ENCODE measurements at regions not wholly inside any gene's neighbourhood (a gene's known extent, or its start where the extent isn't known, plus 50 kb on each side); places are given as distances from the start of the nearest gene placed in this dataset.
"Not testable (repeated sequence)": the region's sequence is repeated elsewhere in the genome, so short reads cannot be mapped to it uniquely, and the experiment has no call there.

DNA sequence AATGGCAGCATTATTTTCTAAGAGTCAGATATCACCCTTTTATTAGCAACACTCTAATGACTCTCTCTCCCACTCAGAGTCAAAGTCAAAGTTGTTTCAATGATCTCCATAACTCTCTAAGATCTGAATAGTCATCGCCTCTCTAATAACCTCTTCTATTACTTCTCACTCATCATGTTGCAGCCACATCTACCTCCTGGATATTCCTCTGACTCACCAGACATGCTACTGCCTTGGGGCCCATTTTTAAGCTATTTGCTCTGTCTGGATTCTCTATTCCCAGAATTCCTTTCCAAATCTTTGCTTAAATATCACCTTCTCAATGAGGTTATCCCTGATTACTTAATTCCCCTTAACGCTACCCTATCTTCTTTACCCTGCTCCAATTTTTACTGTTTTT, 391.8 kb upstream of the MAGEB16 start:
- no peak for DNase-seq (ENCODE audit: low spot score)

DNA sequence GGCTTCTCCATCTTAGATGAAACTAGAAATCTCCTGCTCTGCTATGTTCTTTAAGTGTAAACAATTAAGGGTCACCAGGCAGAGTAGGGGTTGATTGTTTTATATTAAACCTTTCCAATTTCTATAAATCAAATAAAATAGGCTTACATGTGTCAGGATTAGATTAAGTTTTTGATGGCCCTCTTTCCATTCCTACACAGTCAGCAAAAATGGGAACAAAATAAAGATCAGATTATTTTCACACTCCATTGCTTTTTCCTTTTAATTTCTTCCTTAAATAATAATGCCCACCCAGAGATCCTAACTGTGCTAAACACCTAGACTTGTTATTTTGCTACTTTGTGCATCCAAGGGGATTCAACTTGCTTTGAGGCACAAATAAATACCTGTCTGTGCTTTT, 381.4 kb upstream of the MAGEB16 start:
- DNase-seq (ENCODE audit: low spot score): no peak

DNA sequence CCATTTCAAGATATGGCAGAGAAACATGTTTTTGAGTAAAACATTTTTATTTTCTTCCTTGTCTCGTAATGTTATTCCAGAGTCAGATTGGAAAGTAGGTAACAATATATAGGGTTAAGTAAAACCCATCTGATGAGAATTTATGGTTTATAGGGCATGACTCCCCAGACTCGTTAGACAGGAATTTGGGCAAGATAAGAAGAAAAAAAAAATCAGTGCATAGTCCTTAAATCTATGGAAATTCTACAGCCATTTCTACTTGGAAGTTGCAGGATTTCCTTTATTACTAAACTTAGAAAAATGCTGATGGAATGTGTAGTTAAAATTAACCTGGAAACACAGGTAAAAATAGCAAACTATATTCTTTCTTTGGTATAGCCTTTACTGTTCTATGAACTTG, 366.1 kb upstream of the MAGEB16 start:
- DNase-seq (ENCODE audit: low spot score): no peak

DNA sequence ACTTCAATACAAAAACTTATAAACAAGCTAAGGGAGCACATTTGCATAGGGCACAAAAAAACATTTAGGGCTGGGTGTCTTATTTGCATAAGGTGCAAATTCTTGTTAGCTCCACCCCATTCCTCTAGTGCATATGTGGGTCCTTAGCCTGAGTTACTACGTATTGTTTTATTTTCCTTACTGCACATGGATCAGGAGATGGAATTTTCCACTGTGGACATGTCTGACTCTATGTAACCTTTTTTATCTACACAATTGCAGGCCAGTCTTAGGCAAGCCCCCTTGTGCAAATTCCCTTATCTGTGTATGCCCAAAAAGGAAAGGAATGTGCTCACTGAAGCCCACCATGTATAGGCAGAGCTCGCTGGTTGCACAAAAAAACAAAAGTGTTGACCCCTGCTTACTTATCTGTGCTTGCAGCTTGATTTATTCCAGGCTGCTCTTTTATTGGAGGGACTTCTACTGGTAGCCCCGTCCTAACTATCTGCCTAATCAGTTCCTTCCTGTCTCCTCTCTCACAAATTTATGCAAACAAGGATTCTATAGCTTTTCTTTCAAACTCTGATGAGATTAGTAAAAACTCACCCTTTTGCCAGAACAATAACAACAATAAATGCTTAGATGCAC, 359.0 kb upstream of the MAGEB16 start:
- no peak for DNase-seq (ENCODE audit: low spot score)

DNA sequence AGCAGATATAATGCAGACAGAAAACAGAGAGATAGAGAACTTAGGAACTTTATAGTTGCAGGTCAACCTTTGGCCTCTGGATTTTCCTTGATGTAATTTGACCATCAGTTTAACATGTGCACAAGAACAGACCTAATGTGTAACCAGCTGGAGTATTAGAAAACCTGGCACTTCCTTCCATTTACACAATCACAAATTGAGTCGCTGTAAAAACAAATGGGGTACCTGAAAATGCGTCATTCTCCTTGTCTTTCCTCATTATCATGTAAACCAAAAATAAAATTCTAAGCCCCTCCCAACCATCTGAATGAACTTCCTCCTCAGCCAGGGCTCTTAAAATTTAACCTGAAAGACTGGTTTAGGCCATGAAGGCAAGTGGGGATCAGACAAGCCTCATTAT, 358.4 kb upstream of the MAGEB16 start:
- no peak for DNase-seq (ENCODE audit: low spot score)

DNA sequence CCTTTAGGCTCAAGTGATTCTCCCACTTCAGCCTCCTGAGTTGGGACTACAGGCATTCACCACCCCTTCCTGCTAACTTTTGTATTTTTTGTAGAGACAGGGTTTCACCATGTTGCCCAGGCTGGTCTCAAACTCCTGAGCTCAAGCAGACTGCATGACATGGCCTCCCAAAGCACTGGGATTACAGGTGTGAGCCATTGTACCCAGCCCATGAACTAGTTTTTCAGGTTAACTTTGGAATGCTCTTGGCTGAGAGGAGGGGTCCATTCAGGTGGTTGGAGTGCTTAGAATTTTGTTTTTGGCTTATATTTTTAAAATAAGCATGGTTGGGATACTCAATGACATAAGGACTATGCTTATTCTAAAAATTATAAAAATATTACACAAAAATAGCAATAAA, 355.7 kb upstream of the MAGEB16 start:
- no peak for DNase-seq (ENCODE audit: low spot score)

DNA sequence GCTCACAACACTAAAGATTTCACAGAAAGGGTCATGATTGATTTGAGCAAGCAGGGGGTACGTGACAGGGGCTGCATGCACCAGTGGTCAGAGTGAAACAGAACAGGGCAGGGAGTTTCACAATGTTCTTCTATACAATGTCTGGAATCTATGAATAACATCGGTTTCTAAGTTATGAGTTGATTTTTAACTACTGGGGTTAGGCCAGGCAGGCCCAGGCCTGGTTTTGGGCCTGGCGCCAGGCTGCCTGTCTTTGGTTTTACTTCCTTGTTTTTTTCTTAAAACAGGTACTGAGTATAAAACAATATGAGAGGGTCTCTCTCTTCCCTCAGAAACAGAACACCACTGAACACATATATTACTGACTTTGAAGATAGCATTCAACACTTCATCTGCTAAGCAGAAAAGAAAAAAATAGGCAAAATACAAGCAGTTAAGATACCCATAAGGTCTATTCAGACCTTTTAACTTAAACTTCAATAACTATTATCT, 355.0 kb upstream of the MAGEB16 start:
- not testable (repeated sequence) for DNase-seq (ENCODE audit: low spot score)

DNA sequence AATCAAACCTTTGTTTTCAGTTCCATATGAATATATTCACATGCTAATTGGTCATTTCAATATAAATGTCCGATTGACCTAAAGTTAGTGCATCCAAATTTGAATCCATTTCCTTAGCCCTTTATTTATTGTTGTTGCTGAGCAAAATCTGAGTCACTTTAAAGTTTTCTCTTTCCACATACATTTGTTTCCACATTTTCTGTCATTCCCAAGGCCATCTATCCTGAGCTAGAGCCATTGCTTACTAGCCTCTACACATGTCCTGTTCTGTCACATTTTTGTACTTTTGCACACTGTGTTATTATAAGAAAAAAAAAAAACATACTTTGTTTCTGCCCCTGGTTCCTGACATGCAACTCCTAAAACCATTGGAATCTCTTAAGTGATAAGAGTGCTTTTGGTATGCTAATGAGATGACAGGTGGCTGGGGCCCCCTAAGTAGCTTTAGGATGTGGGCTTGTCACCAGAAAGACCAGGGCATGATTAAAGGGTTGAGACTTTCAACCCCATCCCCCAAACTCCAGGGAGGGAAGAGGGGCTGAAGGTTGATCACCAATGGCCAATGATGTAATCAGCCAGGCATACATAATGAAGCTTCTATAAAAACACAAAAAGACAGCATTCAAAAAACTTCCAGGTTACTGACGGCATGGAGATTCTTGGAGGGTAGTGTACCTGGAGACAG, 353.3 kb upstream of the MAGEB16 start:
- no peak for DNase-seq (ENCODE audit: low spot score)

DNA sequence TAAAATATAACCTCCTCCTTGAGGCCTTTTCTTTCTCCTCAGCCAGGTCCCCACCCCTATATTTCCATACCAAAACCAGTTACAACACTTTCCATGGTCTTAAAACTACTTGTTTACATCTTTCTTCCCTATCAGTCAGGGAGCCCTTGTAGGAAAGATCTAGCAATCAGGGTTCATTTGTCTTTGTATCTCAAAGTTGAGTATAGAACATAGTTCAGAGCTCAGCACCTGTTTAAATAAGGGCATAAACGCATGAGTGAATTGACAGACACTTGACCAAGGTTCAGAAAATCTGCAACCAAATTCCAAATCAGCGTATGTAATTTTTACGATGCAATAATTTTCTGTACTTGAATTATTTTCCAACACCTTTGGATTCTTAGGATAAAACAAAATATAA, 352.2 kb upstream of the MAGEB16 start:
- no peak for DNase-seq (ENCODE audit: low spot score)

DNA sequence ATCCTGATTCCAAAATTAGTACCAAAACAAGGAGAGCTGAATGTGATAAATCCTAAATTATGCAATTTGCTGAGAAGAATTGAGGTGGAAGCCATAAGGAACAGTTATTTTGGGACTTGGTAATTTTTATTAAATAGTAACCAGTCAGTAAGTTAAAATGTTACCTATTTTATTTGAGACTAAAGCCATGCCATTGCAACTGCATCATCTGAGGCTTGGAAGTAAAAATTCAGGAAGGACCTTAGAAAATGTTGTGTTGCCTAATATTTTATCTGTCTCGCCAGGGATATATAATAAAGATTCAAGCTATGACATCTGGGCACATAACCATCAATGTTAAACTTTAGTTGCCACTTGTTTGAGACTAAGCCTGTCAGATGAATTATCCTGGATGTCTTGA, 341.3 kb upstream of the MAGEB16 start:
- no peak for DNase-seq (ENCODE audit: low spot score)

DNA sequence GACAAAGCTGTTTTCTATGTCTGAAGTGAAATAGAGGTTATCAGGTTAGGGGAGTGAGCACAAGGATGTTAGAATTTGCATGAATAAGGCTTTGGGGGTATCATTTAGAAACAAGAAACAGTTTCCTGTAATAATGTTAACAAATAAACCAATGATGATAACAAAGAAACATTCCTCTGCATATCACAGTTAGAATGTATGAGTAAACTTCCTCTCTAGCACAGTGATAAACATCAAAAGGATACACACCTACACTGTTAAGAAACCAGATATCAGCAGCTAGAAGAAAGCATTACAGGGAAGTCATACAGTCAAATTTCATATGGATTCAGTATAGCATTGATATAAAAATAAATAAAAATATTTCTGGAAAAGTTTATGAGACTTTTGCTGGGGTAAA, 340.0 kb upstream of the MAGEB16 start:
- DNase-seq (ENCODE audit: low spot score): no peak

DNA sequence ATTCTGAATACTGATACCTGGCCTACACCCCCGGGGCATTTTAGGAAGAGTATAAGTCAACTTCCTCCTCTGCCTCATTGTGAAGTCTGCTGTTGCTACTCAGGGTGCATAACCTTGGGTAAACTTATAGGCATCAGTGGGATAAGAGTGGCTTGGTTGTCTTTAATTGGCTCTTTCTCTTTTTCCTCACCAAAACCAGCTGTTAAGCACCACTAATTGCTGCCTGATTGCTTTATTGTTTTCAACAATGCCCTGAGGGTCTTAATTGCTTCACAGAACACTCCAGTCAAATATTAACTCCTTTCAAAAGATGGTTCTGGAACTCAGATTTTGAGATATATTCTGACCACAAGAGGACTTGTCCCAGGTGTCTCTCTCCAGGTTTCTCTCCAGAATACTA, 337.0 kb upstream of the MAGEB16 start:
- DNase-seq (ENCODE audit: low spot score): no peak

DNA sequence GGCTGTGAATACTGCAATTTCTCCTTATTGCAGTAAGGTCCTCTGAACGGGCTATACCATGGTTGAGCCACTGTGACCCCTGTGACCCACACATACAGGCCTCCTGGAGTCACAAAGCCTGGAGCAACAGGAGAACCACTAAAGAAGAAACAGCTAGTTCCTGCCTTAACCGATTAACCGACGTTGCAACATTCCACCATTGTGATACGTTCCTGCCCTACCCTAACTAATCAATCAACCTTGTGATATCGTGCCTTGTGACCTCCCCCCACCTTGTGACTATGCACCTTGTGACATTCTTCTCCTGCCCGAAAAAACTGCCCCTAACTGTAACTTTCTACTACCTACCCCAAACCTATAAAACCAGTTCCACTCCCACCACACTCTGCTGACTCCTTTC, 301.5 kb upstream of the MAGEB16 start:
- DNase-seq (ENCODE audit: low spot score): not testable (repeated sequence)

DNA sequence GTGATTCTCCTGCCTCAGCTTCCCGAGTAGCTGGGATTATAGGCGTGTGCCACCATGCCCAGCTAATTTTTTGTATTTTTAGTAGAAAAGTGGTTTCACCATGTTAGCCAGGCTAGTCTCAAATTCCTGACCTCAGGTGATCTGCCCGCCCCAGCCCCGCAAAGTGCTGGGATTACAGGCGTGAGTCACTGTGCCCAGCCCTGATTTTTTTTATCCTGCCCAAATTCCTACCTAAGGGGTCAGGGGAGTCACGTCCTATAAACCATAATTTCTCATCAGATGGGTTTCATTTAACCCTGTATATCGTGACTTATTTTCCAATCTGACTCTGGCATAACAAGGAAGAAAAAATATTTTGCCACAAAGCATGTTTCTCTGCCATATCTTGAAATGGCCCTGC, 300.7 kb upstream of the MAGEB16 start:
- not testable (repeated sequence) for DNase-seq (ENCODE audit: low spot score)

DNA sequence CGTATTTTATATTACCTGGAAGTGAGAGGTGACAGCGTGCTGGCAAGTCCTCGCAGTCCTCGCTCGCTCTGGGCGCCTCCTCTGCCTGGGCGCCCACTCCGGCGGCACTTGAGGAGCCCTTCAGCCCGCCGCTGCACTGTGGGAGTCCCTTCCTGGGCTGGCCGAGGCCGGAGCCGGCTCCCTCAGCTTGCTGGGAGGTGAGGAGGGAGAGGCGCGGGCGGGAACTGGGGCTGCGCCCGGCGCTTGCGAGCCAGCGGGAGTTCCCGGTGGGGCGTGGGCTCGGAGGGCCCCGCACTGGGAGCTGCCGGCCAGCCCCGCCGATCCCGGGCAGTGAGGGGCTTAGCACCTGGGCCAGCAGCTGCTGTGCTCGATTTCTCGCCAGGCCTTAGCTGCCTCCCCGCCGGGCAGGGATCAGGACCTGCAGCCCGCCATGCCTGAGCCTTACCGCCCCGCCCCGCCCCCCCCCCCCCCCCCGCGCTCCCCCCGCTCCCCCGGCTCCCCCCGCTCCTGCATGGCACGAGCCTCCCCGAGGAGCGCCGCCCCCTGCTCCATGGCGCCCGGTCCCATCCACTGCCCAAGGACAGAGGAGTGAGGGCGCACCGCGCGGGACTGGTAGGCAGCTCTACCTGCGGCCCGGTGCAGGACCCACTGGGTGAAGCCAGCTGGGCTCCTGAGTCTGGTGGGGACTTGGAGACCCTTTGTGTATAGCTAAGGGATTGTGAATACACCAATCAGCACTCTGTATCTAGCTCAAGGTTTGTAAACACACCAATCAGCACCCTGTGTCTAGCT, 298.9 kb upstream of the MAGEB16 start:
- DNase-seq (ENCODE audit: low spot score): no peak

DNA sequence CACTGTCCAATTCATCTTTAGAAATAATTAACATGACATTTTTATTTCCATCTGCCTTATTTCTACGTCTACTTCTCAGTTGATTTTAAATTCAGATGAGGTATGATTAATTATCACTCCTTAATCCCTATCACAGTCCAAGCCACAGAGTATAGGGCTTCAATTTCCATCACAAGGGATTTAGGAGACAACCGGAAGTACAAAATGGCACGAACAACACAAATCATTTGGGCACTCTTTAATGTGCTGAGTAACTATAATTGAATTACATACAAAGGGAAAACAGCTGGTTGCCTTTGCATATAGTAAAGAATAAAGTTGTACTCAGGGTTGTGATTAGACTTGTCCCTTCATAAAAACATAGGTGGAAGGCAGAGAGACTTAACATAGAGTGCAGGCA, 290.4 kb upstream of the MAGEB16 start:
- DNase-seq (ENCODE audit: low spot score): no peak

DNA sequence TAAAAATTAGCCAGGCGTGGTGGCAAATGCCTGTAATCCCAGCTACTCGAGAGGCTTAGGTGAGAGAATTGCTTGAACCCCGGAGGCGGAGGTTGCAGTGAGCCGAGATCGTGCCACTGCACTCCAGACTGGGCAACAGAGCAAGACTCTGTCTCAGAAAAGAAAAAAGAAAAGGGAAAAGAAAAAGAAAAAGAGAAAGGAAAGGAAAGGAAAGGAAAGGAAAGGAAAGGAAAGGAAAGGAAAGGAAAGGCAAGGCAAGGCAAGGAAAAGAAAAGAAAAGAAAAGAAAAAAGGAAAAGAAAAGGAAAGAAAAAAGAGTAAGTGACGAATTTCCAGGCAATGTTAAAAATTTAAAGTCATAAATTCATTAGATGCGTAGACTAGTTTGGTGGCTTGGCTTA, 250.1 kb upstream of the MAGEB16 start:
- DNase-seq (ENCODE audit: low spot score): not testable (repeated sequence)

DNA sequence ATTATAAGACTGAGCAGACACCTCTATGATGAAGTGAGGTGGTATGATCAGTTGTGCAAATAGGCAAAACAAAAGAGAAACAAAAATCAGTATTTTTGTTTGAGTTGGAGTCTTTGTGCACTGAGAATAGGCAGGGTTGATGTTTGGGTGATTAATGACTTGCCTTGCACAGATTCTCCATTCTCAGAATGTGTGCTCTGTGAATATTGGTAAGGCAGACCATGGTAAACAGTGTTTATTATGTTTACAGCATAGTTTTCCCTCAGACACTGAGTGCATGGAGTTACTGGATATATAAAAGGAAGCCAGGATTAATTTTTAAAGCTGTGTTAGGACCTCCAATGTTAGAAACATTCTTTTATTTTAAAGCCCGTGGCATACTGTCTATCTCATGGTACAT, 240.2 kb upstream of the MAGEB16 start:
- DNase-seq (ENCODE audit: low spot score): no peak

DNA sequence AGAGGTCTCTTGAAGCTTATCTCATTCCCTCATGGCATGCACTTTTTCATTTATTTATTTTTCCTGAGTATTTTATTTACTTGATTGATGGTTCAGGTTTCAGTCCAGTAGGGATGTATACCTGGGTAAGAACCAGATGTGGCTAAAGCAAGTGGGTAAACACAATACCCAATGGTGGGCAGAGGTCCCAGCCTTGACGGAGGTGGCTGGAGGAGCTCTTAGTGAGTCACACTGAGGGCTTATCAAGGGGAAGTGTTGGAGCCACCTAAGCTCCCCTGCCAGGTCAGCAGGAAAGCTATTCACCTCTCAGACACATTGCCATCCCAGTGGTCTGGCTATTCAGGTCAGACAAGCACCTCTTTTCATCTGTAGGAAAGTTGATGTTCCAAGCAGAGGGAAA, 236.2 kb upstream of the MAGEB16 start:
- DNase-seq (ENCODE audit: low spot score): no peak

DNA sequence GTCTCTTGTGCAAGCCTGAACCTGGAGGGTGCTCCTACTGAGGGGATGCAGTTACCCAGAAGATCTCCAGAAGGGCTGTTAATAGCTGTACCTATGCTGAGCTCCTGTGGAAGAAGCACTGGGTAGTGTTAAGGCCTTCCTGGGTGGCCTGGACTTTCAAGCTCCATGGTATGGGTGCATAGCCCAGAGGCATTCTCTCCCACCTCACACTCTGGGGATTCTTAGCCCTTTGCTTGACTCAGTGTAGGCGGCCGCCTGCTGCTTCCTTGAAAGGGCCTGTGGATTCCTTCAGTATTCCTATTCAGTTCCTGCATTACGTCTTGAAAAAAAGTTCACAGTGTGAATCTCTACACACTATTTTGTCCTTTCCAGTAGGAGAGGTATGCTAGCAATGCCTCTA, 235.7 kb upstream of the MAGEB16 start:
- DNase-seq (ENCODE audit: low spot score): no peak

DNA sequence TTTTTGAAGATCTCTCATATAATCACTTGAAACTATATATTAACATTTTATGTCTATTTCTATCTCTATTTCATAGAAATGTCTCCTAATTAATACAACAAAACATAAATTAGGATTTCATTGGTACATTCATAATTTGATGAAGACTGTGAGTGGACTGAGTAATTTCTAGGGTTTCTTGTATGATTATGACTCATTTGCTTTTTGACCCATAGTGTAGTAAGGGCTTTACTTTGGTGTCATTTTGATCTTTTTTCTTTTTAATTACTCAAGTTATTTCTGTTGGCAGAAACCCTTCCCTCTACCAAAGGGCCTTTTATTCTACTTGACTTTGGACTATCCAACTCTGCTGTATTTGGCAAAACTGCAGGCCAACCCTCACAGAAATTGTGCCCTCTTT, 207.9 kb upstream of the MAGEB16 start:
- no peak for DNase-seq (ENCODE audit: low spot score)

DNA sequence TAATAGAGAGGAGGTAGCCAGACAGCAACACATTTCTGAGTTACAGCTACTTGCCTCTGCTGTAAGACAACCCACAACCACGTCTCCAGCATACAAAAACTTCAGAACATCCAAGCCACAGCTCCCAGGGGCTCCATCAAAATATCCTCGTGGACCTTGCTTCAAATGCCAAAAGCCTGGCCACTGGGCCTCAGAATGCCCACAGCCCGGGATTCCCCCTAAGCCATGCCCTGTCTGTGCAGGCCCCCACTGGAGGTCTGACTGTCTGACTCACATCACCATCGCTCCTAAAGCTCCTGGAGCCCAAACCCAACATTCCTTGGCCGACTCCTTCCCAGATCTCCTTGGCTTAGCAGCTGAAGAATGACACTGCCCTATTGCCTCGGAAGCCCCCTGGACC, 186.6 kb upstream of the MAGEB16 start:
- DNase-seq (ENCODE audit: low spot score): not testable (repeated sequence)

DNA sequence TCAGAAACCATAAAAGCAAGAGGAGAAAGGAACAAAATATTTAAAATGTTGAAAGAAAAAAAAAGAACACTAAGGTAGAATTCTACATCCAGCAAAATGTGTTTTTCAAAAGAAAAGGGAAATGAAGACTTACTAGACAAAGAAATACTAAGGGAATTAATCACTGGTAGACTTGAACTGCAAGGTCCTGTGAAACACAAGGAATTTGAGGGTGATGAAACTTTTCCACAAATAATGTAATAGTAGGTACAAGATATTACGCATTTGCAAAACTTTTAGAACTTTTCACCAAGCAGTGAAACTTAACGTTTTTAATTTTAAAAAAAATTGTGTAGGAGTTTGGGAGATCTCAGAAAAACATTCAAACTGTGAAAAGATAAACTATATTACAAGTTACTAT, 180.3 kb upstream of the MAGEB16 start:
- no peak for DNase-seq (ENCODE audit: low spot score)

Data from RKO (cell line).